ENCODE measurements at regions not wholly inside any gene's neighbourhood (a gene's known extent, or its start where the extent isn't known, plus 50 kb on each side); places are given as distances from the start of the nearest gene placed in this dataset.

- no peaks in the 10 kb centered on the region for H3K27me3 ChIP-seq (replicated peaks; ENCODE audit: insufficient read depth)
- H3K9me3 ChIP-seq, result no peaks in the 10 kb centered on the region
- no peak overlapping the region for H3K27ac ChIP-seq
- no peaks in the 10 kb centered on the region for H3K4me1 ChIP-seq (replicated peaks)
- no peak overlapping the region for H3K4me3 ChIP-seq
- WGBS, result 43% methylated on average over 10 of the region's 10 CpGs
- TF ChIP-seq CTCF (IDR thresholded peaks at IDR 0.05), result no peak
- TF ChIP-seq POLR2AphosphoS5 (IDR thresholded peaks at IDR 0.05), result no peak
- no peak for TF ChIP-seq POLR2A (IDR thresholded peaks at IDR 0.05)
- H3K36me3 ChIP-seq, result no peaks in the 10 kb centered on the region
- DNase-seq (ENCODE audit: low spot score), result no peak
- intact Hi-C loops (cut with DNase I), result no loop called here
Observed at GRCh38 chr10:28975891-28976531, 298.7 kb downstream of the BAMBI start.

GRCh38 chr10:28977518-28977917, 300.2 kb downstream of the BAMBI start:
- H3K36me3 ChIP-seq, result no peaks in the 10 kb centered on the region
- H3K9me3 ChIP-seq, result no peaks in the 10 kb centered on the region
- no peaks in the 10 kb centered on the region for H3K4me1 ChIP-seq (replicated peaks)
- WGBS, result 88% methylated on average over 2 of the region's 2 CpGs
- intact Hi-C loops (cut with DNase I), result no loop called here
- H3K4me3 ChIP-seq, result no peak overlapping the region
- TF ChIP-seq CTCF (IDR thresholded peaks at IDR 0.05), result no peak
- TF ChIP-seq POLR2AphosphoS5 (IDR thresholded peaks at IDR 0.05), result no peak
- TF ChIP-seq POLR2A (IDR thresholded peaks at IDR 0.05), result no peak
- H3K27ac ChIP-seq, result no peak overlapping the region
- no peaks in the 10 kb centered on the region for H3K27me3 ChIP-seq (replicated peaks; ENCODE audit: insufficient read depth)
- DNase-seq (ENCODE audit: low spot score), result no peak

- Histone ChIP-seq H3K27ac (no peak overlapping the region), H3K4me3 (no peak overlapping the region), H3K27me3 (replicated peaks; ENCODE audit: insufficient read depth) (no peaks in the 10 kb centered on the region), H3K4me1 (replicated peaks) (no peaks in the 10 kb centered on the region), H3K36me3 (no peaks in the 10 kb centered on the region), H3K9me3 (no peaks in the 10 kb centered on the region)
- WGBS, result 86% methylated on average over 2 of the region's 2 CpGs
- no peak for DNase-seq (ENCODE audit: low spot score)
- TF ChIP-seq POLR2AphosphoS5 (IDR thresholded peaks at IDR 0.05), result no peak
- TF ChIP-seq POLR2A (IDR thresholded peaks at IDR 0.05), result no peak
- no peak for TF ChIP-seq CTCF (IDR thresholded peaks at IDR 0.05)
- intact Hi-C loops (cut with DNase I), result no loop called here
Observed at GRCh38 chr10:28980264-28980663, 302.9 kb downstream of the BAMBI start.

- no peaks in the 10 kb centered on the region for H3K4me1 ChIP-seq (replicated peaks)
- no peak for DNase-seq (ENCODE audit: low spot score)
- no peak overlapping the region for H3K27ac ChIP-seq
- H3K9me3 ChIP-seq, result no peaks in the 10 kb centered on the region
- TF ChIP-seq POLR2AphosphoS5 (IDR thresholded peaks at IDR 0.05) (no peak), POLR2A (IDR thresholded peaks at IDR 0.05) (no peak), CTCF (IDR thresholded peaks at IDR 0.05) (no peak)
- H3K27me3 ChIP-seq (replicated peaks; ENCODE audit: insufficient read depth), result no peaks in the 10 kb centered on the region
- 94% methylated on average over 3 of the region's 3 CpGs for WGBS
- H3K36me3 ChIP-seq, result no peaks in the 10 kb centered on the region
- intact Hi-C loops (cut with DNase I), result no loop called here
- no peak overlapping the region for H3K4me3 ChIP-seq
Observed at GRCh38 chr10:28981007-28981406, 303.7 kb downstream of the BAMBI start.

GRCh38 chr10:28982974-28983373, 305.7 kb downstream of the BAMBI start:
- TF ChIP-seq CTCF (IDR thresholded peaks at IDR 0.05) (no peak), POLR2A (IDR thresholded peaks at IDR 0.05) (no peak), POLR2AphosphoS5 (IDR thresholded peaks at IDR 0.05) (no peak)
- Histone ChIP-seq H3K27me3 (replicated peaks; ENCODE audit: insufficient read depth) (no peaks in the 10 kb centered on the region), H3K27ac (no peak overlapping the region), H3K4me1 (replicated peaks) (no peaks in the 10 kb centered on the region), H3K36me3 (no peaks in the 10 kb centered on the region), H3K9me3 (no peaks in the 10 kb centered on the region), H3K4me3 (no peak overlapping the region)
- DNase-seq (ENCODE audit: low spot score), result no peak
- intact Hi-C loops (cut with DNase I), result no loop called here
- WGBS, result 88% methylated on average over 6 of the region's 6 CpGs
